Activated CD4-positive, alpha-beta T cell treated with anti-CD3 and anti-CD28 coated beads, Interleukin-2, amount 10 ng/mL, durations not matched to agents 7 days and 5 days (primary cell): ENCODE measurements at regions not wholly inside any gene's neighbourhood (a gene's known extent, or its start where the extent isn't known, plus 50 kb on each side); places are given as distances from the start of the nearest gene placed in this dataset.

Source experiments
- CTCF ChIA-PET: fragments of 350-600 bp; sonication (Branson Sonifier 250); formaldehyde crosslinking; loops from one replicate; lab custom pipeline; 2021; ENCODE audit warnings: antibody characterized with exemption; lab: Charles Lee
- POLR2A ChIA-PET: fragments of 350-600 bp; sonication (Branson Sonifier 250); formaldehyde crosslinking; loops from one replicate; lab custom pipeline; 2021; ENCODE audit warnings: antibody characterized with exemption; lab: Charles Lee
- DNase-seq: peaks from one replicate; pipeline ENCODE4 v3.0.0-alpha.2; 2020
- H3K27ac Mint-ChIP-seq: one replicate; pipeline ENCODE4 v1.8.0; 2021; ENCODE audit warnings: mild to moderate bottlenecking, moderate library complexity, mixed read lengths
- H3K27me3 Mint-ChIP-seq: one replicate; pipeline ENCODE4 v1.8.0; 2021; ENCODE audit warnings: mixed read lengths
- H3K36me3 Mint-ChIP-seq: one replicate; pipeline ENCODE4 v1.8.0; 2021; ENCODE audit warnings: low read depth, mixed read lengths
- H3K4me1 Mint-ChIP-seq: one replicate; pipeline ENCODE4 v1.8.0; 2021; ENCODE audit warnings: mixed read lengths
- H3K4me3 Mint-ChIP-seq: one replicate; pipeline ENCODE4 v1.8.0; 2021; ENCODE audit warnings: mild to moderate bottlenecking, moderate library complexity, mixed read lengths
- H3K9me3 Mint-ChIP-seq: one replicate; pipeline ENCODE4 v1.8.0; 2021; ENCODE audit warnings: mixed read lengths

- CTCF ChIA-PET = no interaction called here
- H3K36me3 Mint-ChIP-seq = no peaks in the 10 kb centered on the region
- no peaks in the 10 kb centered on the region for H3K4me1 Mint-ChIP-seq
- DNase-seq = no peak
- H3K9me3 Mint-ChIP-seq = peaks cover 8% of the 10 kb centered on the region
- H3K4me3 Mint-ChIP-seq = no peak overlapping the region
- POLR2A ChIA-PET = no interaction called here
- no peaks in the 10 kb centered on the region for H3K27me3 Mint-ChIP-seq
- H3K27ac Mint-ChIP-seq = no peak overlapping the region
These were observed 226.6 kb upstream of the G2E3 start for GRCh38 chr14:30332374-30332773.

DNA sequence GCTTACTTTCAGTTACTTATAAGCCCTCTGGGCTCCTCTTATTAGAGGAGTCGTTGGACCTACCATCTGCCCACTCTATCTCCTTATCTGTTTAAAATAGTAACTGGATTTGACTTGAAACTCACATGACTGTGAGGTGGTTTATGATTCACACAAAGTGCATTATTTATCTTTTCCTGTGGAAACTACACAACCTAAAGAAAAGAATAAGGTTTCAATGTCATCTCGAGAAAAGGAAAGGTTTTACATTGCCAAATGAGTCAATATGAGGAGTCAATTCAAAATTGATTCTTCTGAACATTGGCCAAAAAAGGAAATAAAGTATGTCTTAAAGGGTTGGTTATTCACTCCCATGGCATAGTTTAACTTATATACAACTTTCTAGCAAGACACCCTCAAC lies 225.0 kb upstream of the G2E3 start:
- no peak overlapping the region for H3K27ac Mint-ChIP-seq
- no peak for DNase-seq
- ChIA-PET POLR2A (no interaction called here), CTCF (no interaction called here)
- H3K9me3 Mint-ChIP-seq = peaks cover 8% of the 10 kb centered on the region
- no peaks in the 10 kb centered on the region for H3K36me3 Mint-ChIP-seq
- no peak overlapping the region for H3K4me3 Mint-ChIP-seq
- H3K4me1 Mint-ChIP-seq = no peaks in the 10 kb centered on the region
- no peaks in the 10 kb centered on the region for H3K27me3 Mint-ChIP-seq

GRCh38 chr14:30337456-30337855 lies 221.5 kb upstream of the G2E3 start:
- ChIA-PET CTCF (no interaction called here), POLR2A (no interaction called here)
- Mint-ChIP-seq H3K36me3 (no peaks in the 10 kb centered on the region), H3K4me1 (peaks cover 4% of the 10 kb centered on the region), H3K27me3 (no peaks in the 10 kb centered on the region), H3K27ac (no peak overlapping the region), H3K9me3 (peaks cover 3% of the 10 kb centered on the region), H3K4me3 (no peak overlapping the region)
- no peak for DNase-seq

DNA sequence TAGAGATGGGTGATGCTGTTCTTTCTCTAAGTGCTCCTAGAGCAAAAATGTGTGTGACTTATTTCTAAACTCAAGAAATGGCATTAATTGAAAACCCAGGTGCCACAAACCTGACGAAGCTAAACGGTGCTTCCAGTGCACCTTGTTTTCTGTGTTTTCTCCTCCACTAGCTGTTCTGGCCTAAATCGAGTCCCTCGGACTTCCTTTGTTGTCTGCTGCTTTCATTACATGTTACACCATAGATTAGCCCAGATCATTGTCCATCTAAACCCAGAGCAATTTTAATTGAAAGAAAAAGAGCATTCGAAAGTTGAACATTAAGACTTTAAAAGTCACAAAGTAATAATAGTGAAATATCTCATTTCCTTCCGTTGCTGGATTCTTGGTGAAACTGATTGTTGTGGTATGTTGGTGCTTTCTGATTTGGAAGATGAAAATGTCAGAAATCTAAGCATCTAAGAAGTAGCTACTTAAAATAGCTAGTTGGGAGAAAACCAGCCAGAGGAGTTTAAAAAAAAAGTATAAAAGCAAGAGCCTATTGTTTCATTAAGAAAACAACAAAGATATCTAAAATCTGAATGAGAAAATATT lies 219.6 kb upstream of the G2E3 start:
- POLR2A ChIA-PET = no interaction called here
- Mint-ChIP-seq H3K4me1 (peaks cover 4% of the 10 kb centered on the region), H3K9me3 (peaks cover 3% of the 10 kb centered on the region), H3K27me3 (no peaks in the 10 kb centered on the region), H3K36me3 (no peaks in the 10 kb centered on the region), H3K4me3 (no peak overlapping the region), H3K27ac (no peak overlapping the region)
- DNase-seq = no peak
- CTCF ChIA-PET = interaction anchor here (0.6 to 1.3 kb wide), 2 partner anchors 24 to 247 kb away, joined by 3 to 4 read pairs; no protein-coding TSS in a partner anchor

GRCh38 chr14:30340495-30340894 lies 218.5 kb upstream of the G2E3 start:
- Mint-ChIP-seq H3K4me3 (no peak overlapping the region), H3K36me3 (no peaks in the 10 kb centered on the region), H3K4me1 (peaks cover 4% of the 10 kb centered on the region), H3K9me3 (peaks cover 3% of the 10 kb centered on the region), H3K27ac (no peak overlapping the region), H3K27me3 (no peaks in the 10 kb centered on the region)
- ChIA-PET CTCF (interaction anchor here (1.3 kb wide), 1 partner anchor 25 kb away, joined by 4 read pairs; no protein-coding TSS in a partner anchor), POLR2A (no interaction called here)
- no peak for DNase-seq

GRCh38 chr14:30345511-30345910 lies 213.4 kb upstream of the G2E3 start:
- Mint-ChIP-seq H3K4me1 (no peaks in the 10 kb centered on the region), H3K27ac (no peak overlapping the region), H3K4me3 (no peak overlapping the region), H3K9me3 (no peaks in the 10 kb centered on the region), H3K36me3 (no peaks in the 10 kb centered on the region), H3K27me3 (peaks cover 5% of the 10 kb centered on the region)
- CTCF ChIA-PET = no interaction called here
- POLR2A ChIA-PET = no interaction called here
- no peak for DNase-seq

- no peaks in the 10 kb centered on the region for H3K36me3 Mint-ChIP-seq
- H3K27ac Mint-ChIP-seq = no peak overlapping the region
- peaks cover 6% of the 10 kb centered on the region for H3K27me3 Mint-ChIP-seq
- ChIA-PET POLR2A (no interaction called here), CTCF (no interaction called here)
- no peak for DNase-seq
- H3K9me3 Mint-ChIP-seq = no peaks in the 10 kb centered on the region
- H3K4me3 Mint-ChIP-seq = no peak overlapping the region
- no peaks in the 10 kb centered on the region for H3K4me1 Mint-ChIP-seq
These were observed 210.5 kb upstream of the G2E3 start for GRCh38 chr14:30348445-30348844.

DNA sequence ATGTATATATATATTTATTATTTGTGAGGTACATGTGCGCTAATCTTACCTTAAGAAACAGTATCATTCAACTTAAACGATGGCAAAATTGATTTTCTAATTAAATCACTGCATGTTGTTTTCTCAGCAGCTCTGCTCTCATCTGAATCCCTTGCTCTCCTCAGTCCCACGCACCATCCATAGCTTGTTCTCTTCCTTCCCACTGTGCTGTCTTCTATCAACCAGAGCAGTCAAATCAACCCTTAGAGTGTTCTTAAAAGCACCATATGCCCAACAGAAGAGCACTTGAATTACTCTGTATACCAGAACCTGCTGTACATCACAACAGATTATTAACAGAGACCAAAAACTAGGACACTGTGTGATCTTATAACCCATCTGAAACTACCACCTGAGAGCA lies 209.4 kb upstream of the G2E3 start:
- ChIA-PET CTCF (interaction anchor here (0.6 kb wide), 1 partner anchor 80 kb away, joined by 3 read pairs; no protein-coding TSS in a partner anchor), POLR2A (no interaction called here)
- H3K27ac Mint-ChIP-seq = no peak overlapping the region
- H3K27me3 Mint-ChIP-seq = peaks cover 6% of the 10 kb centered on the region
- no peak for DNase-seq
- no peaks in the 10 kb centered on the region for H3K9me3 Mint-ChIP-seq
- no peaks in the 10 kb centered on the region for H3K36me3 Mint-ChIP-seq
- peaks cover 1% of the 10 kb centered on the region for H3K4me1 Mint-ChIP-seq
- H3K4me3 Mint-ChIP-seq = no peak overlapping the region

DNA sequence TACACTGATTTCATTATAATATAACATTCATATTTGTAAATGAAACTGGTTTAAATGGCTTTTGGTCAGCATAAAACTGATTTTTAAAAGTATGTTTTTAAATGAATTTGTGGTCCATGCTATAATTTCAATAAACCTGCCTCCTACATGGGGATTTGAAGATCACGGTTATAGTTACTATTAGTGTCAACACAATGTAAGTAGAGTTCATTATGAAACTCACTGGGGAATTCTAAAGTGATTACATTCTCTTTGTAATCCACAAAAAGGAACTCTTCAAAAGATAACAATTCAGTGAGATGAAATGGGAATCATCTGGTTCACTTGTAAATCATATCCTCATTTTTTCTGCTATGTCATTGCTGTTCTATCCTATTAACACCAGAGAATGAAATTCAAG lies 204.5 kb upstream of the G2E3 start:
- H3K27ac Mint-ChIP-seq = no peak overlapping the region
- CTCF ChIA-PET = interaction anchor here (1.2 kb wide), 1 partner anchor 8 kb away, joined by 3 read pairs; no protein-coding TSS in a partner anchor
- POLR2A ChIA-PET = no interaction called here

DNA sequence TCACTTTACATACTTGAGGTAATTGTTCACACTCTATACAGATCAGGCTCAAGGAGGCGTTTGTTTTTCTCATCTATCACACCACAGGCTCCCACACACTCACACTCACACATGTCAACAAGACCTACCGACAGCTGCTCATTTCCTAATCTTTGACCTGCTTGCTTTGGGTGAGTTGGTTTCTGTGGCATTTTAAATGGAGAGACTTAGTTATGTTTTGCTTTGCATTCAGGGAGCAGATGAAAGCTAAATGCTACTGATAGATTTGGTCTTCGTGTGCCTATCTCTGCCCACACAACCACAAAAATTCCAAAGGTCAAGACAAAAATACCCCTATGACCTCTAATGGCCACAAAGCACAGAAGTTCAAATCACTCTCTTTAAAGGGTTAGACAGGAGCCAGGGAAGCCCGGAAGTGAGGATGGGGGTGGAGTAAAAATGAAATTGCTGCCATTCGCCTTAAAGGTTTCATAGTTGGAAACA lies 203.5 kb upstream of the G2E3 start:
- ChIA-PET POLR2A (no interaction called here), CTCF (interaction anchor here (1.2 kb wide), 1 partner anchor 9 kb away, joined by 3 read pairs; no protein-coding TSS in a partner anchor)
- H3K4me3 Mint-ChIP-seq = no peak overlapping the region
- H3K9me3 Mint-ChIP-seq = no peaks in the 10 kb centered on the region
- H3K4me1 Mint-ChIP-seq = peaks cover 13% of the 10 kb centered on the region
- no peak overlapping the region for H3K27ac Mint-ChIP-seq
- H3K36me3 Mint-ChIP-seq = no peaks in the 10 kb centered on the region
- no peak for DNase-seq
- H3K27me3 Mint-ChIP-seq = peaks cover 1% of the 10 kb centered on the region

More for the DNA sequence above, 204.5 kb upstream of the G2E3 start:
- Mint-ChIP-seq H3K4me3 (no peak overlapping the region), H3K36me3 (no peaks in the 10 kb centered on the region), H3K27me3 (peaks cover 6% of the 10 kb centered on the region), H3K9me3 (no peaks in the 10 kb centered on the region), H3K4me1 (peaks cover 13% of the 10 kb centered on the region)
- no peak for DNase-seq

GRCh38 chr14:30356438-30357202 lies 202.3 kb upstream of the G2E3 start:
- no peak overlapping the region for H3K27ac Mint-ChIP-seq

DNA sequence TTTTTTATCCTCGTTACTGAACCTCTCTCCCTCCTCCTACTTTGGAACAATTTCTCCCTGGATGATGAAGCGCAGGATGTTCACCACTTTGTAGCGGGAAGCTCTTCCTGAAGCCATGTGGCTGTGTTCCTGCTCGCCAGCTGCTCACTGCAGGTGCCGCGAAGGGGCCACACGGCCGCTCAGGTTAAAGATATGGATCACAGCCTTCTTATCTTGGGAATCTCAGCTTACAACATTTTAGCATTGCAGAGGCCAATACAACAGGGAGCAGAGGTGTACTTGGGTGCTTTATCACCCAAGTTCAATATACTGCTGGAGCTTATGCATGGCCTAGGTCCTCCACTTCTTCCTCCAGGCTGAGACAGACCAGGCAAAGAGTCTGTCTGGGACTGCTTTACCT lies 201.2 kb upstream of the G2E3 start:
- peaks cover 13% of the 10 kb centered on the region for H3K4me1 Mint-ChIP-seq
- no peak overlapping the region for H3K4me3 Mint-ChIP-seq
- DNase-seq = no peak
- no peaks in the 10 kb centered on the region for H3K36me3 Mint-ChIP-seq
- no peak overlapping the region for H3K27ac Mint-ChIP-seq
- no peaks in the 10 kb centered on the region for H3K27me3 Mint-ChIP-seq
- CTCF ChIA-PET = no interaction called here
- POLR2A ChIA-PET = no interaction called here
- no peaks in the 10 kb centered on the region for H3K9me3 Mint-ChIP-seq

More at GRCh38 chr14:30356438-30357202, 202.3 kb upstream of the G2E3 start:
- H3K36me3 Mint-ChIP-seq = no peaks in the 10 kb centered on the region
- no peak overlapping the region for H3K4me3 Mint-ChIP-seq
- H3K4me1 Mint-ChIP-seq = peaks cover 13% of the 10 kb centered on the region
- ChIA-PET POLR2A (no interaction called here), CTCF (no interaction called here)
- no peaks in the 10 kb centered on the region for H3K27me3 Mint-ChIP-seq
- DNase-seq = no peak
- no peaks in the 10 kb centered on the region for H3K9me3 Mint-ChIP-seq

GRCh38 chr14:30362369-30363218 lies 196.4 kb upstream of the G2E3 start:
- H3K4me3 Mint-ChIP-seq = no peak overlapping the region
- H3K4me1 Mint-ChIP-seq = no peaks in the 10 kb centered on the region
- ChIA-PET POLR2A (no interaction called here), CTCF (no interaction called here)
- no peaks in the 10 kb centered on the region for H3K9me3 Mint-ChIP-seq
- H3K36me3 Mint-ChIP-seq = no peaks in the 10 kb centered on the region
- no peaks in the 10 kb centered on the region for H3K27me3 Mint-ChIP-seq
- no peak overlapping the region for H3K27ac Mint-ChIP-seq
- no peak for DNase-seq
